ENCODE measurements at regions not wholly inside any gene's neighbourhood (a gene's known extent, or its start where the extent isn't known, plus 50 kb on each side); places are given as distances from the start of the nearest gene placed in this dataset.

DNA sequence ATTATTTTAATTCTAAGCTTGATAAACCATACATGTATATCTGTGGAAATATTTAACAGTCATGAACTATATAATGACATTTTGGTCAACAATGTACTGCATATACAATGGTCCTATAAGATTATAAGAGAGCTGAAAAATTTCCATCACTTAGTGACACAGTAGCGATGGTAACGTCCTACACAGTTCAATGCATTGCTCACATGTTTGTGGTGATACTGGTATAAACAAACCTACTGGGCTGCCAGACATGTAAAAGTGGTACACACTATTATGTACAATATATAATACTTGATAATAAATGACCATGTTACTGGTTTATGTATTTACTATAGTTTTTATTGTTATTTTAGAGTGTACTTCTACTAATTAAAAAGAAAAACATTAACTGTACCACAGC lies 841.9 kb downstream of the LTN1 start:
- no peaks in the 10 kb centered on the region for H3K27me3 ChIP-seq
- TF ChIP-seq, protein P1, sequence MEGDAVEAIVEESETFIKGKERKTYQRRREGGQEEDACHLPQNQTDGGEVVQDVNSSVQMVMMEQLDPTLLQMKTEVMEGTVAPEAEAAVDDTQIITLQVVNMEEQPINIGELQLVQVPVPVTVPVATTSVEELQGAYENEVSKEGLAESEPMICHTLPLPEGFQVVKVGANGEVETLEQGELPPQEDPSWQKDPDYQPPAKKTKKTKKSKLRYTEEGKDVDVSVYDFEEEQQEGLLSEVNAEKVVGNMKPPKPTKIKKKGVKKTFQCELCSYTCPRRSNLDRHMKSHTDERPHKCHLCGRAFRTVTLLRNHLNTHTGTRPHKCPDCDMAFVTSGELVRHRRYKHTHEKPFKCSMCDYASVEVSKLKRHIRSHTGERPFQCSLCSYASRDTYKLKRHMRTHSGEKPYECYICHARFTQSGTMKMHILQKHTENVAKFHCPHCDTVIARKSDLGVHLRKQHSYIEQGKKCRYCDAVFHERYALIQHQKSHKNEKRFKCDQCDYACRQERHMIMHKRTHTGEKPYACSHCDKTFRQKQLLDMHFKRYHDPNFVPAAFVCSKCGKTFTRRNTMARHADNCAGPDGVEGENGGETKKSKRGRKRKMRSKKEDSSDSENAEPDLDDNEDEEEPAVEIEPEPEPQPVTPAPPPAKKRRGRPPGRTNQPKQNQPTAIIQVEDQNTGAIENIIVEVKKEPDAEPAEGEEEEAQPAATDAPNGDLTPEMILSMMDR (IDR thresholded peaks at IDR 0.05) = no peak
- peaks cover 0 to 10% of the 10 kb centered on the region in 2 donors for H3K4me1 ChIP-seq
- no peak overlapping the region for H3K4me3 ChIP-seq
- no peaks in the 10 kb centered on the region for H3K9me3 ChIP-seq
- no peak overlapping the region for H3K27ac ChIP-seq
- H3K36me3 ChIP-seq = no peaks in the 10 kb centered on the region
- no peak for DNase-seq (ENCODE audit: low spot score)

DNA sequence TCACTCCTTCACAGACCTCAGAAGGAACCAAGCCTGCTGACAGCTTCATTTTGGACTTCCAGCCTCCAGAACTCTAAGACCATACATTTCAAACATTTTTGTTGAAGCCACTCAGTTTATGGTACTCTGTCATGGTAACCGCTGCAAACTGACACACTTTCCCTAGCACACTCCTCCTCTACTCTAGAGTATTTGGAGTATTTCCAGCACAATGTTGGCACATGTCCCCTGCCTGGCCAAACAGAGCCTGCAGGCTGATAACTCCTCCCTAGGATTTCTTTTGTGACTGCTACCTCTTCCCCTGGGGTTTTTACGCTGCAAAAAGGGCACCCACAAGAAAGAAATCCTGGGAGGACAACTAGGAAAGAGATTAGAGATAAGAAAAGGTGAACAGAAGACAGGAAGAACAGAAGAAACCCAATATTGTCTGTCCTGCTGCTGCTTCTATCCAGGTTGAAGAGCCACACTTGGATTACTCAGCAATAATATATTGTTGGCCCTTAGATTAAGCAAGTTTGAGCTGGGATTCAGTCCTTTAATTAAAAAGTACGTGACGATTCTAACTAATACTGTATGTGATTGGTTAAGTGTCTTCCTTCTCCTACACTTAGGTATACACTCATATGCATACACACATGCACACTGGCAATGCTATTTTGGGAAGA lies 844.1 kb downstream of the LTN1 start:
- Histone ChIP-seq H3K4me1 (peaks cover 0 to 10% of the 10 kb centered on the region in 2 donors), H3K27ac (no peak overlapping the region), H3K36me3 (no peaks in the 10 kb centered on the region), H3K4me3 (no peak overlapping the region), H3K9me3 (no peaks in the 10 kb centered on the region), H3K27me3 (no peaks in the 10 kb centered on the region)
- TF ChIP-seq, protein P1 (IDR thresholded peaks at IDR 0.05) = no peak
- DNase-seq (ENCODE audit: low spot score) = no peak

DNA sequence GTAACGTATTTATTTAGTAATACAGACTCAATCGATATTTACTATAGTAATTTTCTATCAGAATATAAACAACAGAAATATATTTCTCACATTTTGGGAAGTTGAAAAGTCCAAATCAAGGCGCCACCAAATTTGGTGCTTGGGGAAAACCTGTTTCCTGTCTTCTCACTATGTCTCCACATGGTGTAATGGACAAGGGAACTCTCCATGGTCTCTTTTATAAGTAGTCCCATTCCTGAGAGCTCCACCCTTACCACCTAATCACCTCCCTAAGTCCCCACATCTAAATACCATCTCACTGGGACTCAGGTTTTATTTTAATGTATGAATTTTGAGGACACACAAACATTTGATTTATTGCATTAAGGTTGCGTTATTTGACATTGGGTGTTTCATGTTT lies 848.0 kb downstream of the LTN1 start:
- peaks cover 0 to 3% of the 10 kb centered on the region in 2 donors for H3K9me3 ChIP-seq
- no peak for DNase-seq (ENCODE audit: low spot score)
- no peak overlapping the region for H3K27ac ChIP-seq
- no peak overlapping the region for H3K4me3 ChIP-seq
- peaks cover 0 to 10% of the 10 kb centered on the region in 2 donors for H3K4me1 ChIP-seq
- TF ChIP-seq, protein P1 (IDR thresholded peaks at IDR 0.05) = no peak
- H3K27me3 ChIP-seq = no peaks in the 10 kb centered on the region
- no peaks in the 10 kb centered on the region for H3K36me3 ChIP-seq

DNA sequence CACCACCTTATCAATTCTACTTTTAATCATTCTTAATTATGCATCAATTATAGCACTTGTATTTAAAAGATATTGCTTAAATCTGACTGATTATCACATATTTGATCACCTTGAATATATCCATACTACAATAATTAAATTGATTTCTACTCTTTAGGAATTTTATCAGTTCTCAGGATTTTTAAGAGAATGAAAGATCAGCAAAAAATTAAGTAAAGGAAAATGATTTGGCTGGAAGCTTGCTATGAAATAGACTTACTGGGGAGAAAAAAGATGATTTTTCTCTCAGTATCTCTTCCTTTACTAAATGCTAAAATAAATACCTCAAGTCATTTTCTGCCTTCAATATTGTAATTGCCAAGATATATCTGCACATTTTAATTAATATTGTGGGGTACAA lies 848.6 kb downstream of the LTN1 start:
- no peak for DNase-seq (ENCODE audit: low spot score)

DNA sequence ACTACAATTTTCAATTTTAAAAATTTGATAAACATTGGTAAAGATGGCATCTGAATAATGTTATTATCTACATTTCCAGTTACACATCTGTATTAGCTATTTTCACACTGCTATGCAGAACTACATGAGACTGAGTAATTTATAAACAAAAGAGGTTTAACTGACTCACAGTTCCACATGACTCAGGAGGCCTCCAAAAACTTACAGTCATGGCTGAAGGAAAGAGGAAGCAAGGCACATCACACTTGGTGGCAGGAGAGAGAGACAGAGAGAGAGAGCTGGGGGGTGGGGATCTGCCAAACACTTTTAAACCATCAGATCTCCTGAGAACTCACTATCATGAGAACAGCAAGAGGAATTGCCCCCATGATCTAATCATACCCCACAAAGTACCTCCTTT lies 850.0 kb downstream of the LTN1 start:
- Histone ChIP-seq H3K36me3 (no peaks in the 10 kb centered on the region), H3K9me3 (peaks cover 0 to 13% of the 10 kb centered on the region in 2 donors), H3K4me3 (no peak overlapping the region), H3K4me1 (no peaks in the 10 kb centered on the region), H3K27me3 (no peaks in the 10 kb centered on the region), H3K27ac (no peak overlapping the region)
- TF ChIP-seq, protein P1 (IDR thresholded peaks at IDR 0.05) = no peak
- no peak for DNase-seq (ENCODE audit: low spot score)

More for the DNA sequence above, 848.6 kb downstream of the LTN1 start:
- Histone ChIP-seq H3K9me3 (peaks cover 0 to 8% of the 10 kb centered on the region in 2 donors), H3K4me1 (peaks cover 0 to 9% of the 10 kb centered on the region in 2 donors), H3K27ac (no peak overlapping the region), H3K27me3 (no peaks in the 10 kb centered on the region), H3K36me3 (no peaks in the 10 kb centered on the region), H3K4me3 (no peak overlapping the region)
- TF ChIP-seq, protein P1 (IDR thresholded peaks at IDR 0.05) = no peak

DNA sequence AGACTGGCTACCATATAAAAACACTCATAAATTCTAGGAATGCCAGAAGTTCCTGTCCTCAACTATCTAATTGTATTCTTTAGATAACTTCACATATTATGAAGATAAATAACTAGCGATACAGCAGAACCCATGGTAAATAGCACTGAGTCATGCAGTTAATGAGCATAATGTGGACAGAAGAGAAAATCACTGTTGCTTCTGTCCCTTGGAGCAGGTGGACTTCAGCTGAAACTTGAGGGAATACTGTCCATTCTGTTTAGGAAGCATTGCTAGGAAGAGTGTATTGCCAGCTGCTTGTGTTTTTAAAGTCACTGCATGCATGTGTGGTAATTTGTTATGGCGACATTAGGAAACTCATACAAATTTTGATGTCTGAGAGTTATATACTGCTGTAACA lies 854.4 kb downstream of the LTN1 start:
- Histone ChIP-seq H3K4me1 (no peaks in the 10 kb centered on the region), H3K27ac (no peak overlapping the region), H3K4me3 (no peak overlapping the region), H3K27me3 (no peaks in the 10 kb centered on the region), H3K36me3 (no peaks in the 10 kb centered on the region), H3K9me3 (peaks cover 0 to 13% of the 10 kb centered on the region in 2 donors)
- no peak for DNase-seq (ENCODE audit: low spot score)
- TF ChIP-seq, protein P1 (IDR thresholded peaks at IDR 0.05) = no peak
